GM12878 (cell line): ENCODE measurements at regions not wholly inside any gene's neighbourhood (a gene's known extent, or its start where the extent isn't known, plus 50 kb on each side); places are given as distances from the start of the nearest gene placed in this dataset.

Experiments used
- ATAC-seq: fragments of 200-7000 bp; cut with Tn5 transposase; 3 replicates; pipeline ENCODE4 v1.9.1; 2020; ENCODE audit warnings: mild to moderate bottlenecking, moderate library complexity
- BruUV-seq: library from RNA; stranded (reverse); fragments of 400-500 nt; replicated peaks from 2 replicates; lab custom pipeline; 2021; lab: Mats Ljungman, UMichigan
- CTCF ChIA-PET: fragments of 300-600 bp; sonication (Branson Sonifier 250); formaldehyde crosslinking; extraction: SDS; loops from one replicate; lab custom pipeline; 2021; ENCODE audit warnings: inconsistent platforms; lab: Yijun Ruan, JAX
- POLR2A ChIA-PET: fragments of 350-600 bp; formaldehyde crosslinking; extraction: SDS; loops from one replicate; lab custom pipeline; 2021; ENCODE audit warnings: inconsistent platforms; lab: Charles Lee
- RAD21 ChIA-PET: fragments of 300-600 bp; sonication (Branson Sonifier 250); formaldehyde crosslinking; loops from one replicate; lab custom pipeline; 2023; ENCODE audit warnings: antibody characterized with exemption; ENCODE audit not compliant: unreplicated experiment; lab: Charles Lee
- SMC1A ChIA-PET: fragments of 300-600 bp; sonication (Branson Sonifier 250); formaldehyde crosslinking; loops from one replicate; lab custom pipeline; 2023; ENCODE audit not compliant: unreplicated experiment, uncharacterized antibody; lab: Charles Lee
- DNase-seq: peaks from one replicate; pipeline ENCODE4 v3.0.0-alpha.2; 2011; ENCODE audit warnings: low read depth, low spot score
- FAIRE-seq: peaks from 3 replicates; lab custom pipeline; 2011; peaks lifted over from hg19 to GRCh38; lab: Jason Lieb, UNC
- H2AFZ ChIP-seq: 2 replicates; pipeline ENCODE4 v1.6.0; 2011; ENCODE audit warnings: low read depth, low read length, control low read depth; ENCODE audit not compliant: control insufficient read depth
- H3K27ac ChIP-seq: 2 replicates; pipeline ENCODE4 v1.5.1; 2011; ENCODE audit warnings: control low read depth; ENCODE audit not compliant: control insufficient read depth, insufficient read depth
- H3K27me3 ChIP-seq, 2 experiments: replicated peaks in 1 of 2; 2 replicates each; pipeline versions ENCODE4 v1.6.0 to v1.6.1; 2011; ENCODE audit warnings: low read length in 1 of 2; ENCODE audit not compliant: control insufficient read depth in 2 of 2, insufficient read depth in 2 of 2
- H3K36me3 ChIP-seq, 2 experiments: 2 replicates each; pipeline ENCODE4 v1.5.1; 2011; ENCODE audit warnings: low read length in 1 of 2; ENCODE audit not compliant: control insufficient read depth in 2 of 2, insufficient read depth in 2 of 2
- H3K4me1 ChIP-seq: 2 replicates; pipeline ENCODE4 v1.6.1; 2011; ENCODE audit warnings: mild to moderate bottlenecking, low read length, moderate library complexity, mixed read lengths; ENCODE audit not compliant: control insufficient read depth, insufficient read depth
- H3K4me2 ChIP-seq: 2 replicates; pipeline ENCODE4 v1.6.0; 2011; ENCODE audit warnings: control low read depth; ENCODE audit not compliant: control insufficient read depth, insufficient read depth
- H3K4me3 ChIP-seq: fragments of 200-600 bp; sonication (generic); 2 replicates; pipeline ENCODE4 v1.5.1; 2016
- H3K79me2 ChIP-seq: 2 replicates; pipeline ENCODE4 v1.6.0; 2011; ENCODE audit warnings: low read length; ENCODE audit not compliant: control insufficient read depth, insufficient read depth
- H3K9ac ChIP-seq: 2 replicates; pipeline ENCODE4 v1.8.0; 2011; ENCODE audit warnings: low read length, control low read depth, mixed read lengths; ENCODE audit not compliant: control insufficient read depth, insufficient read depth
- H3K9me3 ChIP-seq: replicated peaks from 3 replicates; pipeline ENCODE4 v1.5.1; 2011; ENCODE audit warnings: mild to moderate bottlenecking, low read length; ENCODE audit not compliant: control insufficient read depth, insufficient read depth
- H4K20me1 ChIP-seq: 2 replicates; pipeline ENCODE4 v1.6.0; 2011; ENCODE audit not compliant: control insufficient read depth, insufficient read depth
- ATF2 ChIP-seq: IDR thresholded peaks from 2 replicates; pipeline ENCODE4 v1.6.1; 2012; ENCODE audit warnings: low read length, inconsistent platforms
- BCLAF1 ChIP-seq: fragments of 450-650 bp; IDR thresholded peaks from 2 replicates; pipeline ENCODE4 v1.6.1; 2017; ENCODE audit warnings: antibody characterized with exemption, mild to moderate bottlenecking, moderate library complexity
- CBFB ChIP-seq: IDR thresholded peaks from 2 replicates; pipeline ENCODE4 v1.6.1; 2016; ENCODE audit warnings: antibody characterized with exemption, low read depth
- CBX3 ChIP-seq: fragments of 200-600 bp; sonication (generic); IDR thresholded peaks from 2 replicates; pipeline ENCODE4 v1.6.1; 2016; ENCODE audit warnings: low read depth, borderline replicate concordance
- CHD1 ChIP-seq: IDR thresholded peaks from 2 replicates; pipeline ENCODE4 v1.6.1; 2012; ENCODE audit warnings: low read depth, low read length, improper control_type of control experiment
- CHD4 ChIP-seq: fragments of 200-600 bp; sonication (generic); IDR thresholded peaks from 2 replicates; pipeline ENCODE4 v1.6.1; 2016; ENCODE audit warnings: mild to moderate bottlenecking
- FOXM1 ChIP-seq: IDR thresholded peaks from 2 replicates; pipeline ENCODE4 v1.6.1; 2012; ENCODE audit warnings: low read depth, mild to moderate bottlenecking, inconsistent platforms, low read length, moderate library complexity
- LARP7 ChIP-seq: fragments of 450-650 bp; IDR thresholded peaks from 2 replicates; pipeline ENCODE4 v1.6.1; 2017; ENCODE audit warnings: mild to moderate bottlenecking
- MXI1 ChIP-seq: fragments of 150-350 bp; IDR thresholded peaks from 2 replicates; pipeline ENCODE4 v1.6.1; 2011; ENCODE audit warnings: low read depth, mild to moderate bottlenecking, inconsistent platforms, low read length, improper control_type of control experiment
- NFYB ChIP-seq: IDR thresholded peaks from 2 replicates; pipeline ENCODE4 v1.6.1; 2011; ENCODE audit warnings: low read depth, mild to moderate bottlenecking, low read length, improper control_type of control experiment, moderate library complexity; ENCODE audit not compliant: insufficient read depth
- SP1 ChIP-seq: IDR thresholded peaks from one replicate; pipeline ENCODE4 v1.6.1; 2011; ENCODE audit warnings: low read depth, low read length
- SREBF1 ChIP-seq: IDR thresholded peaks from 2 replicates; pipeline ENCODE4 v1.6.1; 2012; ENCODE audit warnings: mild to moderate bottlenecking, low read length
- STAT1 ChIP-seq: fragments of 450-650 bp; conservative IDR thresholded peaks from 2 replicates; pipeline ENCODE4 v1.6.1; 2014; ENCODE audit warnings: antibody characterized with exemption, mild to moderate bottlenecking
- TCF3 ChIP-seq: IDR thresholded peaks from 2 replicates; pipeline ENCODE4 v1.6.1; 2012; ENCODE audit warnings: low read depth, mild to moderate bottlenecking, low read length, borderline replicate concordance; ENCODE audit not compliant: insufficient read depth
- WGBS: methylation state at CpG from one replicate; pipeline ENCODE4 v1.1.6; 2016; ENCODE audit warnings: low lambda C conversion rate; ENCODE audit not compliant: insufficient replicate concordance, insufficient coverage; ENCODE audit errors: missing lambda C conversion rate; 5-methylcytosine and 5-hydroxymethylcytosine counted together
- in situ Hi-C: fragments of 300-500 bp; cut with MboI; formaldehyde crosslinking; loops from 9 replicates; pipeline ENCODE4 v1.14.3; 2018; ENCODE audit warnings: mixed read lengths
- intact Hi-C: fragments of 100-400 bp; cut with micrococcal nuclease; formaldehyde crosslinking; loops from one replicate; pipeline ENCODE4 v1.14.2; 2022; ENCODE audit not compliant: unreplicated experiment

GRCh38 chr17:77906377-77906871 lies 52.1 kb upstream of the TNRC6C start:
- no peak for DNase-seq

DNA sequence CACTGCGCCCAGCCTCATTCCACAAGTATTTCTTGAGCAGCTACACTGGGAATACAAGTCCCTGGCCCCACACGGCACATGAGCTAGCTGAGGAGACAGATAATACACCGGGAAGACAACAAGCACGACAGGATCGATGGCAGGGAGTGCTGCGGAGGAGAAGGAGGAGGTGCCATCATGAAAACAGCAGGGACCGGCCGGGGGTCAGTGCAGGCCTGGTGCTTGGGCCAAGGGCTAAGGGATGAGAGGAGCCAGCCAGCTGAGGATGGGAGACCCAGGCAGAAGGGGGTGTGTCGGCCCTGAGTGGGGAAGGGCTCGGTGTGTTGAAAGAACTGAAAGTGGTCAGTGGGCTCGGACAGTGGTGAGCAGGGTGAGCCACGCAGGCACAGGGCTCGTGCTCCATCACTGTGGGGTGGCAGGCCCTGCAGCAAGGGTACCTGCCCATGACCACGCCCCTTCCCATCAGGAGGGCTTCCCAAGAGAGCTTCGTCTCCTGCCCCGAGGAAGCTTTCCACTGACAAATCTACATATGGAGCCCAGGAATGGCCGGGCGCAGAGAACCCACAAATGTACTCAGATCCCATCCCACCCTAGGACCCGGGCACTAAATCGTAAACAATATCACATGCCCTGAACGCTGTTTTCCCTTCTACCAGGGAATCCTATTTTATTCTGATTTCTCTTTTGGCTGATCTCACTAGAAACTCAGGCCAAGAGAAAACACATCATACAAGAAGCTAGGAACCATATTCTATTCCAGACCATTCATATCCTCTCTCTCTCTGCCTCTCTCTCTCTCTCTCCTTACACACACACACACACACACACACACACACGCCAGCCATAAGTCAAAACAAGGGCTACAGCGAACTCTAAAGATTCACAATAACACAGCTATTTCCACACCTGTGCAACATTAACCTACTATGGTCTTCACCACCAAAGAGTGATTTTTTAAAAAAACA lies 50.7 kb upstream of the TNRC6C start:
- H3K4me1 ChIP-seq, result no peaks in the 10 kb centered on the region
- no peak for DNase-seq
- POLR2A ChIA-PET, result no interaction called here
- no peak for FAIRE-seq
- H3K4me3 ChIP-seq, result no peak overlapping the region
- no peak for ATAC-seq
- H3K9me3 ChIP-seq, result no peaks in the 10 kb centered on the region
- peaks cover 0 to 1% of the 10 kb centered on the region in 2 experiments; a peak in 3 of 4 replicates for H3K27me3 ChIP-seq
- CTCF ChIA-PET, result interaction anchor here (1.0 kb wide), 1 partner anchor 9 kb away, joined by 3 read pairs; no protein-coding TSS in a partner anchor
- BruUV-seq, result no TSS peak
- SMC1A ChIA-PET, result no interaction called here
- WGBS, result 58% methylated on average over 23 of the region's 23 CpGs
- RAD21 ChIA-PET, result no interaction called here
- H3K9ac ChIP-seq, result no peak overlapping the region
- in situ Hi-C loops (no loop called here), intact Hi-C loops (no loop called here)
- no peaks in the 10 kb centered on the region for H3K36me3 ChIP-seq
- H2AFZ ChIP-seq, result no peak overlapping the region
- H3K27ac ChIP-seq, result no peak overlapping the region
- H3K79me2 ChIP-seq, result no peaks in the 10 kb centered on the region
- H3K4me2 ChIP-seq, result no peak overlapping the region
- H4K20me1 ChIP-seq, result no peaks in the 10 kb centered on the region
- TF ChIP-seq CBFB (no peak), BCLAF1 (no peak), STAT1 (no peak), CHD4 (no peak), FOXM1 (no peak), CHD1 (no peak), SREBF1 (no peak), CBX3 (no peak), ATF2 (no peak)

More at GRCh38 chr17:77906377-77906871, 52.1 kb upstream of the TNRC6C start:
- Histone ChIP-seq H2AFZ (no peak overlapping the region), H3K79me2 (no peaks in the 10 kb centered on the region)
- 47% methylated on average over 10 of the region's 10 CpGs for WGBS
- intact Hi-C loops, result no loop called here
- SMC1A ChIA-PET, result no interaction called here
- TF ChIP-seq NFYB (no peak), SP1 (no peak), LARP7 (no peak), MXI1 (no peak), TCF3 (no peak)
- TF ChIP-seq, all 136 proteins: peak for 0
- H3K9ac ChIP-seq, result no peak overlapping the region
- BruUV-seq, result no TSS peak
- no peak overlapping the region for H3K27ac ChIP-seq
- H3K36me3 ChIP-seq, result no peaks in the 10 kb centered on the region
- H3K4me1 ChIP-seq, result no peaks in the 10 kb centered on the region
- in situ Hi-C loops, result no loop called here
- POLR2A ChIA-PET, result no interaction called here
- RAD21 ChIA-PET, result no interaction called here
- no peak overlapping the region for H3K4me3 ChIP-seq
- no peak for ATAC-seq
- H3K4me2 ChIP-seq, result no peak overlapping the region
- H4K20me1 ChIP-seq, result no peaks in the 10 kb centered on the region
- CTCF ChIA-PET, result no interaction called here
- no peaks in the 10 kb centered on the region for H3K9me3 ChIP-seq
- no peak for FAIRE-seq
- H3K27me3 ChIP-seq, result peaks cover 0 to 1% of the 10 kb centered on the region in 2 experiments; a peak in 3 of 4 replicates
